CD4-positive, alpha-beta T cell treated with Interleukin-4 for 4 hours (primary cell): ENCODE measurements at regions not wholly inside any gene's neighbourhood (a gene's known extent, or its start where the extent isn't known, plus 50 kb on each side); places are given as distances from the start of the nearest gene placed in this dataset.

Source experiments
- DNase-seq: peaks from one replicate; pipeline ENCODE4 v3.0.0-alpha.2; 2020

- no peak for DNase-seq
Measured at GRCh38 chr20:11101696-11102095, 427.9 kb upstream of the JAG1 start.

- no peak for DNase-seq
Measured at GRCh38 chr20:11103866-11104265, 430.1 kb upstream of the JAG1 start.

- no peak for DNase-seq
Measured at GRCh38 chr20:11108102-11108810, 434.5 kb upstream of the JAG1 start.

GRCh38 chr20:11110535-11110934, 436.7 kb upstream of the JAG1 start:
- DNase-seq: no peak

- DNase-seq: no peak
Measured at GRCh38 chr20:11111191-11111590, 437.4 kb upstream of the JAG1 start.

GRCh38 chr20:11112832-11113231, 439.0 kb upstream of the JAG1 start:
- no peak for DNase-seq

- DNase-seq: no peak
Measured at GRCh38 chr20:11114382-11114781, 440.6 kb upstream of the JAG1 start.

GRCh38 chr20:11117808-11118528, 444.2 kb upstream of the JAG1 start:
- no peak for DNase-seq

GRCh38 chr20:11118802-11119380, 445.1 kb upstream of the JAG1 start:
- no peak for DNase-seq

- no peak for DNase-seq
Measured at GRCh38 chr20:11119573-11119972, 445.8 kb upstream of the JAG1 start.

GRCh38 chr20:11120431-11120830, 446.6 kb upstream of the JAG1 start:
- DNase-seq: no peak

- DNase-seq: no peak
Measured at GRCh38 chr20:11124849-11125505, 451.2 kb upstream of the JAG1 start.

- no peak for DNase-seq
Measured at GRCh38 chr20:11128220-11128718, 454.5 kb upstream of the JAG1 start.

- DNase-seq: no peak
Measured at GRCh38 chr20:11128721-11129120, 454.9 kb upstream of the JAG1 start.

GRCh38 chr20:11130554-11131166, 456.9 kb upstream of the JAG1 start:
- no peak for DNase-seq

GRCh38 chr20:11132819-11133415, 459.1 kb upstream of the JAG1 start:
- DNase-seq: no peak

GRCh38 chr20:11136691-11137090, 462.9 kb upstream of the JAG1 start:
- DNase-seq: no peak

GRCh38 chr20:11137688-11138087, 463.9 kb upstream of the JAG1 start:
- no peak for DNase-seq

- DNase-seq: no peak
Measured at GRCh38 chr20:11140359-11140758, 466.6 kb upstream of the JAG1 start.

GRCh38 chr20:11143481-11143880, 469.7 kb upstream of the JAG1 start:
- no peak for DNase-seq

- DNase-seq: no peak
Measured at GRCh38 chr20:11144114-11144950, 470.5 kb upstream of the JAG1 start.

- no peak for DNase-seq
Measured at GRCh38 chr20:11145616-11146015, 471.8 kb upstream of the JAG1 start.
